Endothelial cell (in vitro differentiated cells): ENCODE measurements at regions not wholly inside any gene's neighbourhood (a gene's known extent, or its start where the extent isn't known, plus 50 kb on each side); places are given as distances from the start of the nearest gene placed in this dataset.

ENCODE experiments used
- DNase-seq: peaks from one replicate; pipeline ENCODE4 v3.0.0; 2021; ENCODE audit warnings: low spot score
- H3K27ac Mint-ChIP-seq: one replicate; pipeline ENCODE4 v1.8.0; 2021; ENCODE audit warnings: mixed read lengths, inconsistent platforms; ENCODE audit not compliant: unreplicated experiment
- H3K27me3 Mint-ChIP-seq: one replicate; pipeline ENCODE4 v1.8.0; 2021; ENCODE audit warnings: mild to moderate bottlenecking, moderate library complexity, mixed read lengths, inconsistent platforms; ENCODE audit not compliant: unreplicated experiment
- H3K36me3 Mint-ChIP-seq: one replicate; pipeline ENCODE4 v1.8.0; 2021; ENCODE audit warnings: mild to moderate bottlenecking, low read depth, mixed read lengths, inconsistent platforms; ENCODE audit not compliant: unreplicated experiment
- H3K4me1 Mint-ChIP-seq: one replicate; pipeline ENCODE4 v1.8.0; 2021; ENCODE audit warnings: mild to moderate bottlenecking, mixed read lengths, inconsistent platforms; ENCODE audit not compliant: unreplicated experiment
- H3K4me3 Mint-ChIP-seq: one replicate; pipeline ENCODE4 v1.8.0; 2021; ENCODE audit warnings: mild to moderate bottlenecking, mixed read lengths, inconsistent platforms; ENCODE audit not compliant: unreplicated experiment
- H3K9me3 Mint-ChIP-seq: one replicate; pipeline ENCODE4 v1.8.0; 2021; ENCODE audit warnings: mixed read lengths, inconsistent platforms; ENCODE audit not compliant: unreplicated experiment
- TF ChIP-seq, protein P1 (sequence below): fragments of 200-600 bp; sonication (generic); IDR thresholded peaks from one replicate; pipeline ENCODE4 v1.5.0; 2021; ENCODE audit warnings: antibody characterized with exemption; ENCODE audit not compliant: unreplicated experiment

DNA sequence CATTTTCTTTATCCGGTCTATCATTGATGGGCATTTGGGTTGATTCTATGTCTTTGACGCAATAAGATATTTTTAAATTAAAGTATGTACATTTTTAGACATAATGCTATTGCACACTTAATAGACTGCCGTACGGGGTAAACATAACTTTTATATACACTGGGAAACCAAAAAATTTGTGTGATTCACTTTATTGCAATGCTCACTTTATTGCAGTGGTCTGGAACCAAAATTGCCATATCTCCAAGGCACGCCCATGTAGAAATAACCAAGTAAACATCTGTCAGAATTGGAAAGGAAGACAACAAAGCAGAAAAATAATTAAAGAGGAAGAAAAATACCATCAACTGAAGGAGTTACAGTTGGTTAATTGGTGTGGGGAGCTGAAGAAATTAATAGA is 205.8 kb upstream of the CTAGE1 start:
- H3K36me3 Mint-ChIP-seq, result no peaks in the 10 kb centered on the region
- H3K27me3 Mint-ChIP-seq, result no peaks in the 10 kb centered on the region
- no peaks in the 10 kb centered on the region for H3K9me3 Mint-ChIP-seq
- no peak for DNase-seq
- no peaks in the 10 kb centered on the region for H3K4me1 Mint-ChIP-seq
- no peak overlapping the region for H3K4me3 Mint-ChIP-seq
- no peak overlapping the region for H3K27ac Mint-ChIP-seq
- TF ChIP-seq, protein P1, sequence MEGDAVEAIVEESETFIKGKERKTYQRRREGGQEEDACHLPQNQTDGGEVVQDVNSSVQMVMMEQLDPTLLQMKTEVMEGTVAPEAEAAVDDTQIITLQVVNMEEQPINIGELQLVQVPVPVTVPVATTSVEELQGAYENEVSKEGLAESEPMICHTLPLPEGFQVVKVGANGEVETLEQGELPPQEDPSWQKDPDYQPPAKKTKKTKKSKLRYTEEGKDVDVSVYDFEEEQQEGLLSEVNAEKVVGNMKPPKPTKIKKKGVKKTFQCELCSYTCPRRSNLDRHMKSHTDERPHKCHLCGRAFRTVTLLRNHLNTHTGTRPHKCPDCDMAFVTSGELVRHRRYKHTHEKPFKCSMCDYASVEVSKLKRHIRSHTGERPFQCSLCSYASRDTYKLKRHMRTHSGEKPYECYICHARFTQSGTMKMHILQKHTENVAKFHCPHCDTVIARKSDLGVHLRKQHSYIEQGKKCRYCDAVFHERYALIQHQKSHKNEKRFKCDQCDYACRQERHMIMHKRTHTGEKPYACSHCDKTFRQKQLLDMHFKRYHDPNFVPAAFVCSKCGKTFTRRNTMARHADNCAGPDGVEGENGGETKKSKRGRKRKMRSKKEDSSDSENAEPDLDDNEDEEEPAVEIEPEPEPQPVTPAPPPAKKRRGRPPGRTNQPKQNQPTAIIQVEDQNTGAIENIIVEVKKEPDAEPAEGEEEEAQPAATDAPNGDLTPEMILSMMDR, result no peak

- DNase-seq, result no peak
- Mint-ChIP-seq H3K36me3 (no peaks in the 10 kb centered on the region), H3K27me3 (no peaks in the 10 kb centered on the region)
Observed at GRCh38 chr18:22624176-22624575, 206.5 kb upstream of the CTAGE1 start.

DNA sequence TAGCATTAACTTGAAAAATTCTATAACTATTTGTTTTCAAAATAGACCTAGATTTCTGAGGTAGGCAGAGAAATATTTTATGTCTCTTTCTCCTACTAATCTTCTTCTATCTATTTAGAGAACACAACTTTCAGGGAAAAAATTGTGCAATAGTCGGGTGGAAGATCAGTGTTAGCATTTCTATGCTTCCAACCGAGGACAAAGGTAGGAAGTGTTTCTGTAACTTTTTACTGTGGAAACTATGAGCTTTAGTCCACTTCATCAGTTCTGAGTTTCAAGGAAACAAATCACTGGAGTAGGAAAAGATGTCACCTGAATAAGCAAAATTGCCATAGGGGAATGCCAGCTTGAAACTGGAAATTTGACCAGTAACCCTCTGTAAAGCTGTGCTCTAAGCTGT is 207.7 kb upstream of the CTAGE1 start:
- TF ChIP-seq, protein P1, result no peak
- Mint-ChIP-seq H3K36me3 (no peaks in the 10 kb centered on the region), H3K4me1 (no peaks in the 10 kb centered on the region), H3K27ac (no peak overlapping the region), H3K4me3 (no peak overlapping the region), H3K9me3 (no peaks in the 10 kb centered on the region), H3K27me3 (no peaks in the 10 kb centered on the region)
- no peak for DNase-seq

More at GRCh38 chr18:22624176-22624575, 206.5 kb upstream of the CTAGE1 start:
- TF ChIP-seq, protein P1, result no peak
- Mint-ChIP-seq H3K4me3 (no peak overlapping the region), H3K4me1 (no peaks in the 10 kb centered on the region), H3K27ac (no peak overlapping the region), H3K9me3 (no peaks in the 10 kb centered on the region)

DNA sequence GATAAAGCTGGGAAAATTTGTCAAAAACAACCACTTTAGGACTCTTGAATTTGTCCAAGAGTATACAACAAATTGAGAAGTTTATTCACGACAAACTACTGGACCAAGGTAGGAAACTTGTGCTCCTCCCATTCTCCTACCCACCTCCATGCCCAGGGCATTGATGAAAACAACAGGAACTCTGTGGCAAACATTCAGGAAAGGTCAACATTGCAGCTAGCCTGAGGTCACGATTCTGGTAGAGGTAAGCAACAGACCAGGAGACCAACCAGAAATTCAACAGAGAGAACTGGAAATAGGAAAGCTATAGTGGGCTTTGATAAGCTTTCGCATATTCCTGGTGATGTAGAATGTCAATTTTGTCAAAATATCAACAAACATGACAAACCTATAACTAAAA is 209.1 kb upstream of the CTAGE1 start:
- H3K27me3 Mint-ChIP-seq, result no peaks in the 10 kb centered on the region
- TF ChIP-seq, protein P1, result no peak

GRCh38 chr18:22627506-22627905 is 209.8 kb upstream of the CTAGE1 start:
- H3K4me3 Mint-ChIP-seq, result no peak overlapping the region
- no peaks in the 10 kb centered on the region for H3K27me3 Mint-ChIP-seq
- no peaks in the 10 kb centered on the region for H3K9me3 Mint-ChIP-seq

More for the DNA sequence above, 209.1 kb upstream of the CTAGE1 start:
- H3K27ac Mint-ChIP-seq, result no peak overlapping the region
- H3K4me3 Mint-ChIP-seq, result no peak overlapping the region
- no peaks in the 10 kb centered on the region for H3K36me3 Mint-ChIP-seq
- H3K9me3 Mint-ChIP-seq, result no peaks in the 10 kb centered on the region
- H3K4me1 Mint-ChIP-seq, result no peaks in the 10 kb centered on the region
- no peak for DNase-seq

More at GRCh38 chr18:22627506-22627905, 209.8 kb upstream of the CTAGE1 start:
- Mint-ChIP-seq H3K4me1 (no peaks in the 10 kb centered on the region), H3K27ac (no peak overlapping the region), H3K36me3 (no peaks in the 10 kb centered on the region)
- TF ChIP-seq, protein P1, result no peak
- DNase-seq, result no peak
